ENCODE measurements at regions not wholly inside any gene's neighbourhood (a gene's known extent, or its start where the extent isn't known, plus 50 kb on each side); places are given as distances from the start of the nearest gene placed in this dataset.
"Not testable (repeated sequence)": the region's sequence is repeated elsewhere in the genome, so short reads cannot be mapped to it uniquely, and the experiment has no call there.

DNA sequence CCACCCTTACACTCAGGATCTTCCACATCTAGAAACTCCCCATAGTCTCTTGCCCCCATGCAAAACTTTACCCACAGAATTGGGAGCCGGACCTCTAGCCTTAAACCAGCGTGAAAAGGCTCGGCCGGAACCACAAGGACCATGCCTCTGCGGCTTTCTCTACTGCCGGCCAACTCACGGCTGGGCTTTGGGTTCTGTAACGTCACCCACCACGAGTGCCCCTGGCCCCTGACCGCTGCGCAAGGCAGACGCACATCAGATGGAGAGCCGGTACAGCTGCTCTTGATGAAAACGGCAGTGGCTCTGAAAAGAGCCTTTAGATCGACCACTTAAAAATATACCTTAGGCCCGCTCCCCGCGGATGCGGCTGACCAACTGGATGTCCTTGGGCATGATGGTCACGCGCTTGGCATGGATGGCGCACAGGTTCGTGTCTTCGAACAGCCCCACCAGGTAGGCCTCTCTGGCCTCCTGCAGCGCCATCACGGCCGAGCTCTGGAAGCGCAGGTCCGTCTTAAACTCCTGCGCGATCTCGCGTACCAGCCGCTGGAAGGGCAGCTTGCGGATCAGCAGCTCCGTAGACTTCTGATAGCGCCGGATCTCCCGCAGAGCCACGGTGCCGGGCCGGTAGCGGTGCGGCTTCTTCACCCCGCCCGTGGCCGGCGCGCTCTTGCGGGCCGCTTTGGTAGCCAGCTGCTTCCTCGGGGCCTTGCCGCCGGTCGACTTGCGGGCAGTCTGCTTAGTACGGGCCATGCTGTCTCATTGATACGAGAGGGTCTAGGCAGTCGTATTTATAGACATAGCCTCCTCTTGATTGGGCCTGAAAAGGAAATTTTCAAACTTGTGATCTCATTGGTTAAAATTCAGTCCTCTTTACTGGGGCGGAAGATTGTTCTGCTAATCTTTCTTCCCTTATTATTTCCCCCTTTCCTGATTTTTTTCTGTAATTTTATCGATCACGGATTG, 66.3 kb downstream of the FAM72C start:
- not testable (repeated sequence) for TF ChIP-seq EZH2 (IDR thresholded peaks at IDR 0.05; ENCODE audit: insufficient read depth, poor library complexity, severe bottlenecking); EZH2phosphoT487 (IDR thresholded peaks at IDR 0.05; ENCODE audit: insufficient read depth, low read depth)

All from GM23248 (cell line).